IMR-90 (cell line): ENCODE measurements at regions not wholly inside any gene's neighbourhood (a gene's known extent, or its start where the extent isn't known, plus 50 kb on each side); places are given as distances from the start of the nearest gene placed in this dataset.

Experiments
- ATAC-seq: fragments of 200-7000 bp; cut with Tn5 transposase; 2 replicates; pipeline ENCODE4 v1.9.1; 2020; ENCODE audit warnings: low read depth, mild to moderate bottlenecking, moderate library complexity
- BruUV-seq: library from RNA; stranded (reverse); fragments of 400-500 nt; replicated peaks from 2 replicates; lab custom pipeline; 2021; lab: Mats Ljungman, UMichigan
- CTCF ChIA-PET: fragments of 300-600 bp; formaldehyde crosslinking; extraction: SDS; loops from one replicate; lab custom pipeline; 2021; ENCODE audit warnings: antibody characterized with exemption; lab: Yijun Ruan, JAX
- POLR2A ChIA-PET: fragments of 300-600 bp; sonication (Branson Sonifier 250); formaldehyde crosslinking; loops from one replicate; lab custom pipeline; 2022; ENCODE audit warnings: antibody characterized with exemption; ENCODE audit not compliant: unreplicated experiment; lab: Charles Lee
- DNase-seq: peaks from one replicate; pipeline ENCODE4 v3.0.0; 2013
- H2AFZ ChIP-seq: replicated peaks from 2 replicates; pipeline ENCODE3; 2013; ENCODE audit warnings: low read length, mild to moderate bottlenecking; ENCODE audit not compliant: poor library complexity
- H2AK5ac ChIP-seq: 2 replicates; pipeline ENCODE4 v1.6.1; 2013; ENCODE audit warnings: low read depth, low read length, inconsistent platforms
- H2AK9ac ChIP-seq: replicated peaks from 2 replicates; pipeline ENCODE3; 2013; ENCODE audit warnings: mild to moderate bottlenecking, low read depth, low read length, moderate library complexity; ENCODE audit not compliant: poor library complexity
- H2BK120ac ChIP-seq: 2 replicates; pipeline ENCODE4 v1.6.1; 2013; ENCODE audit warnings: low read depth, low read length, inconsistent platforms
- H2BK15ac ChIP-seq: 3 replicates; pipeline ENCODE4 v1.6.1; 2013; ENCODE audit warnings: low read depth, low read length, inconsistent platforms
- H2BK20ac ChIP-seq: 2 replicates; pipeline ENCODE4 v1.6.1; 2013; ENCODE audit warnings: low read depth, mild to moderate bottlenecking, inconsistent platforms, low read length, moderate library complexity
- H2BK5ac ChIP-seq: 2 replicates; pipeline ENCODE4 v1.6.1; 2013; ENCODE audit warnings: mild to moderate bottlenecking, low read depth, low read length, inconsistent platforms; ENCODE audit not compliant: poor library complexity, severe bottlenecking
- H3K14ac ChIP-seq: replicated peaks from 2 replicates; pipeline ENCODE4 v1.6.1; 2013; ENCODE audit warnings: low read depth, low read length, inconsistent platforms
- H3K18ac ChIP-seq: 2 replicates; pipeline ENCODE4 v1.6.1; 2013; ENCODE audit warnings: low read depth, low read length, control low read depth
- H3K23ac ChIP-seq: 2 replicates; pipeline ENCODE4 v1.6.1; 2013; ENCODE audit warnings: low read depth, low read length, inconsistent platforms
- H3K27ac ChIP-seq: 2 replicates; pipeline ENCODE4 v1.5.1; 2013; ENCODE audit warnings: mild to moderate bottlenecking, control low read depth, low read length; ENCODE audit not compliant: insufficient read depth
- H3K27me3 ChIP-seq: 2 replicates; pipeline ENCODE4 v1.6.1; 2013; ENCODE audit warnings: low read length; ENCODE audit not compliant: control insufficient read depth, insufficient read depth
- H3K36me3 ChIP-seq: 2 replicates; pipeline ENCODE4 v1.6.1; 2013; ENCODE audit warnings: low read length, mixed read lengths; ENCODE audit not compliant: control insufficient read depth, insufficient read depth
- H3K4ac ChIP-seq: 2 replicates; pipeline ENCODE4 v1.6.1; 2013; ENCODE audit warnings: low read depth, low read length, inconsistent platforms
- H3K4me1 ChIP-seq: 2 replicates; pipeline ENCODE4 v1.6.1; 2013; ENCODE audit warnings: low read length, mixed read lengths; ENCODE audit not compliant: control insufficient read depth, insufficient read depth
- H3K4me2 ChIP-seq: 2 replicates; pipeline ENCODE4 v1.6.1; 2013; ENCODE audit warnings: low read depth, mild to moderate bottlenecking, control low read depth, low read length, moderate library complexity
- H3K4me3 ChIP-seq: 2 replicates; pipeline ENCODE4 v1.5.1; 2013; ENCODE audit warnings: low read depth, mild to moderate bottlenecking, control low read depth, low read length, moderate library complexity; ENCODE audit not compliant: insufficient read depth
- H3K56ac ChIP-seq: 2 replicates; pipeline ENCODE4 v1.6.1; 2013; ENCODE audit warnings: low read length, inconsistent platforms; ENCODE audit not compliant: insufficient read depth; ENCODE audit errors: extremely low read depth
- H3K79me1 ChIP-seq, 2 experiments: 2 replicates each; pipeline ENCODE4 v1.6.1; 2013; ENCODE audit warnings: low read length in 2 of 2, inconsistent platforms in 1 of 2, low read depth in 1 of 2
- H3K9ac ChIP-seq: 2 replicates; pipeline ENCODE4 v1.6.1; 2013; ENCODE audit warnings: low read depth, low read length, control low read depth
- H3K9me1 ChIP-seq: 2 replicates; pipeline ENCODE4 v1.6.1; 2013; ENCODE audit warnings: low read length, inconsistent platforms; ENCODE audit not compliant: insufficient read depth
- H3K9me3 ChIP-seq: 2 replicates; pipeline ENCODE4 v1.6.1; 2013; ENCODE audit warnings: low read length; ENCODE audit not compliant: control insufficient read depth, insufficient read depth
- H4K20me1 ChIP-seq: 2 replicates; pipeline ENCODE4 v1.6.1; 2013; ENCODE audit warnings: low read length, inconsistent platforms; ENCODE audit not compliant: insufficient read depth
- H4K5ac ChIP-seq: 2 replicates; pipeline ENCODE4 v1.6.1; 2013; ENCODE audit warnings: mild to moderate bottlenecking, low read depth, low read length, control low read depth
- H4K8ac ChIP-seq, 2 experiments: 2 replicates each; pipeline ENCODE4 v1.6.1; 2013; ENCODE audit warnings: low read depth in 2 of 2, low read length in 2 of 2, control low read depth in 1 of 2, inconsistent platforms in 1 of 2
- H4K91ac ChIP-seq: 2 replicates; pipeline ENCODE4 v1.6.1; 2013; ENCODE audit warnings: low read depth, low read length, inconsistent platforms; ENCODE audit not compliant: insufficient read depth
- ELK1 ChIP-seq: fragments of 150-350 bp; IDR thresholded peaks from 2 replicates; pipeline ENCODE4 v1.6.1; 2016; ENCODE audit warnings: low read depth, mild to moderate bottlenecking, low read length, moderate library complexity, borderline replicate concordance
- FOS ChIP-seq: fragments of 150-350 bp; IDR thresholded peaks from 2 replicates; pipeline ENCODE4 v1.6.1; 2016; ENCODE audit warnings: low read depth, low read length
- USF2 ChIP-seq: fragments of 150-350 bp; IDR thresholded peaks from 2 replicates; pipeline ENCODE4 v1.6.1; 2017; ENCODE audit warnings: mild to moderate bottlenecking, antibody characterized with exemption, low read length, low read depth
- WGBS, 2 experiments: methylation state at CpG; one replicate each; pipeline versions ENCODE4 v1.1.5 to v1.1.7; 2013; ENCODE audit warnings: missing lambda C conversion rate in 2 of 2; ENCODE audit not compliant: insufficient read length in 1 of 2; ENCODE audit errors: extremely low coverage in 2 of 2; 5-methylcytosine and 5-hydroxymethylcytosine counted together
- dilution Hi-C: fragments of 300-500 bp; cut with HindIII; formaldehyde crosslinking; loops from one replicate; pipeline ENCODE4 v1.14.3; 2018; ENCODE audit warnings: low sequenced_read_pairs; ENCODE audit not compliant: unreplicated experiment
- in situ Hi-C: fragments of 300-500 bp; cut with MboI; formaldehyde crosslinking; loops from 3 replicates; pipeline ENCODE4 v1.14.3; 2019; ENCODE audit warnings: low sequenced_read_pairs, inconsistent platforms, mixed read lengths
- intact Hi-C: fragments of 100-400 bp; cut with micrococcal nuclease; formaldehyde crosslinking; loops from 2 replicates; pipeline ENCODE4 v1.10.0; 2022

GRCh38 chr11:25625094-25625493 lies 706.8 kb upstream of the ANO3 start:
- Histone ChIP-seq H3K9me1 (no peaks in the 10 kb centered on the region), H2BK15ac (no peak overlapping the region), H3K56ac (no peak overlapping the region), H2AK9ac (no peak overlapping the region), H3K14ac (no peak overlapping the region), H4K5ac (no peak overlapping the region), H3K9ac (no peak overlapping the region), H3K27ac (no peak overlapping the region), H3K36me3 (no peaks in the 10 kb centered on the region), H3K4me3 (no peak overlapping the region), H3K27me3 (no peaks in the 10 kb centered on the region), H4K20me1 (no peaks in the 10 kb centered on the region), H4K8ac (no peak overlapping the region), H3K4me1 (no peaks in the 10 kb centered on the region), H3K4ac (no peak overlapping the region), H3K4me2 (no peak overlapping the region), H2BK20ac (no peak overlapping the region), H3K79me1 (no peaks in the 10 kb centered on the region), H2BK5ac (no peak overlapping the region), H4K91ac (no peak overlapping the region), H2AFZ (no peak overlapping the region), H3K9me3 (peaks cover 7% of the 10 kb centered on the region; the same call in 1 of the 2 replicates), H3K18ac (no peak overlapping the region), H3K23ac (no peak overlapping the region), H2BK120ac (no peak overlapping the region), H2AK5ac (no peak overlapping the region)
- ATAC-seq, result no peak
- POLR2A ChIA-PET, result no interaction called here
- CTCF ChIA-PET, result no interaction called here
- WGBS, 2 experiments, result no CpG with 5 or more reads among the region's 3 CpGs
- dilution Hi-C loops (no loop called here), intact Hi-C loops (no loop called here), in situ Hi-C loops (no loop called here)
- no TSS peak for BruUV-seq
- DNase-seq, result no peak
- TF ChIP-seq ELK1 (no peak), FOS (no peak), USF2 (no peak)
